HEK293 (cell line): ENCODE measurements at regions not wholly inside any gene's neighbourhood (a gene's known extent, or its start where the extent isn't known, plus 50 kb on each side); places are given as distances from the start of the nearest gene placed in this dataset.

Experiments used
- CTCF ChIA-PET: fragments of 350-600 bp; formaldehyde crosslinking; extraction: SDS; loops from one replicate; lab custom pipeline; 2021; ENCODE audit warnings: antibody characterized with exemption; lab: Yijun Ruan, JAX
- POLR2A ChIA-PET: fragments of 300-600 bp; formaldehyde crosslinking; extraction: SDS; loops from one replicate; lab custom pipeline; 2020; ENCODE audit warnings: antibody characterized with exemption, inconsistent platforms; lab: Yijun Ruan, JAX
- H3K27ac ChIP-seq: fragments of 200-500 bp; sonication (Bioruptor generic); 2 replicates; pipeline ENCODE4 v1.5.1; 2014; ENCODE audit warnings: low read depth, low read length, control low read depth, inconsistent platforms; ENCODE audit errors: extremely low read depth
- H3K36me3 ChIP-seq, 2 experiments: fragments of 200-500 bp in 1 of 2; sonication (Bioruptor generic) in 1 of 2; 1 replicate in 1 of 2; 2 replicates in 1 of 2; pipeline ENCODE4 v1.5.1; 2014 to 2017; ENCODE audit warnings: inconsistent platforms in 2 of 2, low read length in 2 of 2; ENCODE audit not compliant: control insufficient read depth in 2 of 2, insufficient read depth in 1 of 2
- H3K4me1 ChIP-seq: fragments of 200-500 bp; sonication (Bioruptor generic); 2 replicates; pipeline ENCODE4 v1.5.1; 2014; ENCODE audit warnings: mild to moderate bottlenecking, low read length, inconsistent platforms; ENCODE audit not compliant: control insufficient read depth, insufficient read depth
- H3K4me3 ChIP-seq: 2 replicates; pipeline ENCODE4 v1.5.1; 2011; ENCODE audit warnings: low read depth, mild to moderate bottlenecking, control low read depth, low read length, moderate library complexity
- H3K9me3 ChIP-seq: fragments of 200-500 bp; sonication (Bioruptor generic); 2 replicates; pipeline ENCODE4 v1.5.1; 2014; ENCODE audit warnings: low read depth, low read length, inconsistent platforms; ENCODE audit not compliant: control insufficient read depth, insufficient read depth
- GLI4 ChIP-seq: fragments of 450-650 bp; formaldehyde crosslinking; IDR thresholded peaks from 2 replicates; pipeline ENCODE4 v1.5.1; 2016; ENCODE audit warnings: missing biosample characterization, missing genetic modification characterization
- HOXA7 ChIP-seq: sonication (generic); formaldehyde crosslinking; IDR thresholded peaks from 2 replicates; pipeline ENCODE4 v1.8.1; 2022; ENCODE audit warnings: missing genetic modification reagents, borderline replicate concordance
- MZF1 ChIP-seq: fragments of 450-650 bp; formaldehyde crosslinking; IDR thresholded peaks from 2 replicates; pipeline ENCODE4 v1.5.1; 2017; ENCODE audit warnings: missing biosample characterization, missing genetic modification characterization, borderline replicate concordance
- PRDM10 ChIP-seq: fragments of 450-650 bp; formaldehyde crosslinking; IDR thresholded peaks from 2 replicates; pipeline ENCODE4 v1.5.1; 2016; ENCODE audit warnings: missing biosample characterization, missing genetic modification characterization
- YY1 ChIP-seq: fragments of 450-650 bp; formaldehyde crosslinking; IDR thresholded peaks from 2 replicates; pipeline ENCODE4 v1.5.1; 2018; ENCODE audit warnings: missing biosample characterization, missing genetic modification characterization
- ZNF133 ChIP-seq: fragments of 450-650 bp; formaldehyde crosslinking; IDR thresholded peaks from 2 replicates; pipeline ENCODE4 v1.5.1; 2016; ENCODE audit warnings: missing biosample characterization, missing genetic modification characterization
- ZNF140 ChIP-seq: fragments of 450-650 bp; formaldehyde crosslinking; IDR thresholded peaks from 2 replicates; pipeline ENCODE4 v1.5.1; 2016; ENCODE audit warnings: missing biosample characterization, missing genetic modification characterization
- ZNF148 ChIP-seq: fragments of 450-650 bp; formaldehyde crosslinking; IDR thresholded peaks from 2 replicates; pipeline ENCODE4 v1.5.0; 2017; ENCODE audit warnings: missing biosample characterization, missing genetic modification characterization, borderline replicate concordance
- ZNF19 ChIP-seq: fragments of 450-650 bp; formaldehyde crosslinking; IDR thresholded peaks from 2 replicates; pipeline ENCODE4; 2016; ENCODE audit warnings: missing biosample characterization, missing genetic modification characterization, low read depth
- ZNF26 ChIP-seq: fragments of 450-650 bp; formaldehyde crosslinking; IDR thresholded peaks from 2 replicates; pipeline ENCODE4 v1.5.1; 2016; ENCODE audit warnings: missing biosample characterization, missing genetic modification characterization
- ZNF341 ChIP-seq: fragments of 450-650 bp; formaldehyde crosslinking; IDR thresholded peaks from 2 replicates; pipeline ENCODE4; 2016; ENCODE audit warnings: low read depth, missing biosample characterization, missing genetic modification characterization
- ZNF398 ChIP-seq: fragments of 450-650 bp; formaldehyde crosslinking; IDR thresholded peaks from 2 replicates; pipeline ENCODE4 v1.5.1; 2017; ENCODE audit warnings: missing biosample characterization, missing genetic modification characterization
- ZNF585B ChIP-seq: fragments of 450-650 bp; formaldehyde crosslinking; IDR thresholded peaks from 2 replicates; pipeline ENCODE4 v1.5.1; 2016; ENCODE audit warnings: missing biosample characterization, missing genetic modification characterization
- ZNF692 ChIP-seq: fragments of 450-650 bp; formaldehyde crosslinking; IDR thresholded peaks from 2 replicates; pipeline ENCODE4 v1.5.1; 2016; ENCODE audit warnings: missing biosample characterization, missing genetic modification characterization
- ZSCAN23 ChIP-seq: fragments of 450-650 bp; formaldehyde crosslinking; IDR thresholded peaks from 2 replicates; pipeline ENCODE4 v1.5.1; 2016; ENCODE audit warnings: missing biosample characterization, missing genetic modification characterization
- ZSCAN4 ChIP-seq: fragments of 450-650 bp; formaldehyde crosslinking; IDR thresholded peaks from 2 replicates; pipeline ENCODE4 v1.5.1; 2017; ENCODE audit warnings: missing biosample characterization, missing genetic modification characterization

DNA sequence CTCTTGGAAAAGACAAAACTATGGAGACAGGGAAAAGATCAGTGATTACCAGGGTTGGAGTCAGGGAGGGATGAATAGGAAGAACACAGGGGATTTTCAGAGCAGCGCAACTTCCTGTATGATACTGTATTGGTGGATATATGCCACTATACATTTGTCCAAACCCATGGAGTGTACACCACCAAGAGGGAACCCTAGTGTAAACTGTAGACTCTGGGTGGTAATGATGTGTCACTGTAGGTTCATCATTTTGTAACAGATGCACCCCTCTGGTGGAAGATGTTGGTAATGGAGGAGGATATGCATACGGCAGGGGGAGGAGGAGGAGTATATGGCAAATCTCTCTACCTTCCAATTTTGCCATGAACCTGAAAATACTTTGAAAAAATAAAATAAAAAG lies 68.1 kb downstream of the UFM1 start (continued):
- peak; percentile 12; the same call in 1 of the 2 replicates for TF ChIP-seq ZNF585B (tag by site-specific recombination)
- peak; percentile 60; the same call in 1 of the 2 replicates for TF ChIP-seq PRDM10 (tag by site-specific recombination)
- peak; percentile 26; the same call in 1 of the 2 replicates for TF ChIP-seq MZF1 (tag by site-specific recombination)
- TF ChIP-seq GLI4 (tag by site-specific recombination), result no peak
- no peak for TF ChIP-seq YY1 (tag by site-specific recombination)
- no peak for TF ChIP-seq ZNF140 (tag by site-specific recombination)
- TF ChIP-seq ZNF26 (tag by site-specific recombination), result no peak
- peak; percentile 41 for TF ChIP-seq ZNF341 (tag by site-specific recombination)
- no peak for TF ChIP-seq ZSCAN4 (tag by site-specific recombination)
- no peak for TF ChIP-seq ZNF692 (tag by site-specific recombination)
- TF ChIP-seq ZNF133, result no peak

GRCh38 chr13:38418286-38418685 lies 68.6 kb downstream of the UFM1 start:
- H3K4me3 ChIP-seq, result no peak overlapping the region
- TF ChIP-seq ZNF26 (tag by site-specific recombination) (no peak), ZSCAN23 (no peak), ZNF148 (tag by site-specific recombination) (no peak), ZNF19 (tag by site-specific recombination) (no peak), HOXA7 (CRISPR knock-in tag) (no peak), ZNF398 (tag by site-specific recombination) (no peak), YY1 (tag by site-specific recombination) (no peak)
- TF ChIP-seq, all 188 proteins: peak for 0
- POLR2A ChIA-PET, result no interaction called here
- no peaks in the 10 kb centered on the region for H3K36me3 ChIP-seq
- H3K27ac ChIP-seq, result no peak overlapping the region
- CTCF ChIA-PET, result interaction anchor here (0.7 kb wide), 1 partner anchor 384 kb away, joined by 3 read pairs; no protein-coding TSS in a partner anchor
- H3K9me3 ChIP-seq, result no peaks in the 10 kb centered on the region; the same call in 1 of the 2 replicates
- no peaks in the 10 kb centered on the region for H3K4me1 ChIP-seq
